Caco-2 (cell line): ENCODE measurements at regions not wholly inside any gene's neighbourhood (a gene's known extent, or its start where the extent isn't known, plus 50 kb on each side); places are given as distances from the start of the nearest gene placed in this dataset.

Source experiments
- BruUV-seq: library from RNA; stranded (reverse); fragments of 400-500 nt; replicated peaks from 2 replicates; lab custom pipeline; 2021; lab: Mats Ljungman, UMichigan
- CTCF ChIA-PET: fragments of 300-600 bp; sonication (Branson Sonifier 250); formaldehyde crosslinking; loops from one replicate; lab custom pipeline; 2022; ENCODE audit warnings: antibody characterized with exemption; lab: Charles Lee
- POLR2A ChIA-PET: fragments of 300-600 bp; sonication (Branson Sonifier 250); formaldehyde crosslinking; loops from one replicate; lab custom pipeline; 2022; ENCODE audit warnings: antibody characterized with exemption; lab: Charles Lee
- DNase-seq, 2 experiments: peaks; one replicate each; pipeline versions ENCODE4 v3.0.0 to v3.0.0-alpha.2; 2020 to 2022
- H3K27me3 ChIP-seq: replicated peaks from 2 replicates; pipeline ENCODE4 v1.6.0; 2011; ENCODE audit warnings: low read length; ENCODE audit not compliant: control insufficient read depth, insufficient read depth
- H3K36me3 ChIP-seq: 2 replicates; pipeline ENCODE4 v1.5.1; 2011; ENCODE audit warnings: low read length; ENCODE audit not compliant: control insufficient read depth, insufficient read depth
- H3K4me1 ChIP-seq: fragments of 250-450 bp; sonication (Bioruptor Pico); 2 replicates; pipeline ENCODE4 v1.5.1; 2020; ENCODE audit warnings: mild to moderate bottlenecking
- H3K4me3 ChIP-seq: 2 replicates; pipeline ENCODE4 v1.5.1; 2011; ENCODE audit warnings: low read depth, mild to moderate bottlenecking, control low read depth, low read length
- H3K9me3 ChIP-seq: fragments of 250-450 bp; sonication (Bioruptor Pico); 2 replicates; pipeline ENCODE4 v1.5.1; 2020; ENCODE audit warnings: mild to moderate bottlenecking, moderate library complexity
- H3K27ac Mint-ChIP-seq: one replicate; pipeline ENCODE4 v1.8.0; 2022; ENCODE audit warnings: mixed read lengths; ENCODE audit not compliant: unreplicated experiment
- H3K27me3 Mint-ChIP-seq: one replicate; pipeline ENCODE4 v1.8.0; 2022; ENCODE audit warnings: mixed read lengths; ENCODE audit not compliant: insufficient read depth, unreplicated experiment
- H3K36me3 Mint-ChIP-seq: one replicate; pipeline ENCODE4 v1.8.0; 2022; ENCODE audit warnings: mild to moderate bottlenecking, mixed read lengths; ENCODE audit not compliant: insufficient read depth, unreplicated experiment
- H3K4me1 Mint-ChIP-seq: one replicate; pipeline ENCODE4 v1.8.0; 2022; ENCODE audit warnings: low read depth, mixed read lengths; ENCODE audit not compliant: unreplicated experiment
- H3K4me3 Mint-ChIP-seq: one replicate; pipeline ENCODE4 v1.8.0; 2022; ENCODE audit warnings: mild to moderate bottlenecking, moderate library complexity, mixed read lengths; ENCODE audit not compliant: unreplicated experiment
- H3K9me3 Mint-ChIP-seq: one replicate; pipeline ENCODE4 v1.8.0; 2022; ENCODE audit warnings: mixed read lengths; ENCODE audit not compliant: unreplicated experiment
- intact Hi-C: fragments of 100-400 bp; cut with micrococcal nuclease; formaldehyde crosslinking; loops from one replicate; pipeline ENCODE4 v1.10.0; 2022; ENCODE audit not compliant: unreplicated experiment
- TF ChIP-seq, protein P1 (sequence below), 2 experiments: fragments of 200-600 bp in 1 of 2; IDR thresholded peaks; 1 replicate in 1 of 2; 2 replicates in 1 of 2; pipeline versions ENCODE4 v1.5.1 to v1.8.0; 2011 to 2022; ENCODE audit warnings: antibody characterized with exemption in 1 of 2, control low read depth in 1 of 2, inconsistent platforms in 1 of 2, low read depth in 1 of 2, low read length in 1 of 2, mild to moderate bottlenecking in 1 of 2, moderate library complexity in 1 of 2; ENCODE audit not compliant: insufficient read depth in 1 of 2, severe bottlenecking in 1 of 2, unreplicated experiment in 1 of 2

- ChIA-PET CTCF (no interaction called here), POLR2A (no interaction called here)
- BruUV-seq = no TSS peak
- H3K27ac Mint-ChIP-seq = no peak overlapping the region
- TF ChIP-seq, protein P1, sequence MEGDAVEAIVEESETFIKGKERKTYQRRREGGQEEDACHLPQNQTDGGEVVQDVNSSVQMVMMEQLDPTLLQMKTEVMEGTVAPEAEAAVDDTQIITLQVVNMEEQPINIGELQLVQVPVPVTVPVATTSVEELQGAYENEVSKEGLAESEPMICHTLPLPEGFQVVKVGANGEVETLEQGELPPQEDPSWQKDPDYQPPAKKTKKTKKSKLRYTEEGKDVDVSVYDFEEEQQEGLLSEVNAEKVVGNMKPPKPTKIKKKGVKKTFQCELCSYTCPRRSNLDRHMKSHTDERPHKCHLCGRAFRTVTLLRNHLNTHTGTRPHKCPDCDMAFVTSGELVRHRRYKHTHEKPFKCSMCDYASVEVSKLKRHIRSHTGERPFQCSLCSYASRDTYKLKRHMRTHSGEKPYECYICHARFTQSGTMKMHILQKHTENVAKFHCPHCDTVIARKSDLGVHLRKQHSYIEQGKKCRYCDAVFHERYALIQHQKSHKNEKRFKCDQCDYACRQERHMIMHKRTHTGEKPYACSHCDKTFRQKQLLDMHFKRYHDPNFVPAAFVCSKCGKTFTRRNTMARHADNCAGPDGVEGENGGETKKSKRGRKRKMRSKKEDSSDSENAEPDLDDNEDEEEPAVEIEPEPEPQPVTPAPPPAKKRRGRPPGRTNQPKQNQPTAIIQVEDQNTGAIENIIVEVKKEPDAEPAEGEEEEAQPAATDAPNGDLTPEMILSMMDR (IDR thresholded peaks at IDR 0.05; ENCODE audit: insufficient read depth in 1 of 2, low read depth in 1 of 2, low read length in 1 of 2, severe bottlenecking in 1 of 2, unreplicated experiment in 1 of 2) = no peak
- H3K9me3 Mint-ChIP-seq = peaks cover 9% of the 10 kb centered on the region
- no peaks in the 10 kb centered on the region for H3K4me1 Mint-ChIP-seq
- no peak for DNase-seq
- no peak overlapping the region for H3K4me3 Mint-ChIP-seq
- intact Hi-C loops = no loop called here
- H3K36me3 ChIP-seq = no peaks in the 10 kb centered on the region
- H3K27me3 Mint-ChIP-seq = peaks cover 25% of the 10 kb centered on the region
- no peaks in the 10 kb centered on the region for H3K36me3 Mint-ChIP-seq
- no peaks in the 10 kb centered on the region for H3K27me3 ChIP-seq
- H3K4me1 ChIP-seq = no peaks in the 10 kb centered on the region
- H3K9me3 ChIP-seq = no peaks in the 10 kb centered on the region
- H3K4me3 ChIP-seq = no peak overlapping the region
Observed at GRCh38 chr16:65831903-65832666, 534.4 kb upstream of the CDH5 start.

- no peaks in the 10 kb centered on the region for H3K4me1 ChIP-seq
- H3K9me3 Mint-ChIP-seq = peaks cover 9% of the 10 kb centered on the region
- no peak overlapping the region for H3K4me3 ChIP-seq
- ChIA-PET CTCF (no interaction called here), POLR2A (no interaction called here)
- BruUV-seq = no TSS peak
- TF ChIP-seq, protein P1 (IDR thresholded peaks at IDR 0.05; ENCODE audit: insufficient read depth in 1 of 2, low read depth in 1 of 2, low read length in 1 of 2, severe bottlenecking in 1 of 2, unreplicated experiment in 1 of 2) = no peak
- H3K27ac Mint-ChIP-seq = no peak overlapping the region
- intact Hi-C loops = no loop called here
- DNase-seq = no peak
- H3K36me3 Mint-ChIP-seq = no peaks in the 10 kb centered on the region
- no peak overlapping the region for H3K4me3 Mint-ChIP-seq
- H3K4me1 Mint-ChIP-seq = no peaks in the 10 kb centered on the region
- no peaks in the 10 kb centered on the region for H3K27me3 ChIP-seq
- no peaks in the 10 kb centered on the region for H3K36me3 ChIP-seq
- no peaks in the 10 kb centered on the region for H3K9me3 ChIP-seq
- peaks cover 26% of the 10 kb centered on the region for H3K27me3 Mint-ChIP-seq
Observed at GRCh38 chr16:65829076-65829475, 537.4 kb upstream of the CDH5 start.

- Histone ChIP-seq H3K27me3 (no peaks in the 10 kb centered on the region), H3K36me3 (no peaks in the 10 kb centered on the region), H3K4me3 (no peak overlapping the region), H3K9me3 (no peaks in the 10 kb centered on the region), H3K4me1 (no peaks in the 10 kb centered on the region)
- H3K36me3 Mint-ChIP-seq = no peaks in the 10 kb centered on the region
- intact Hi-C loops = no loop called here
- H3K9me3 Mint-ChIP-seq = peaks cover 6% of the 10 kb centered on the region
- no peak for DNase-seq
- no peak overlapping the region for H3K4me3 Mint-ChIP-seq
- BruUV-seq = no TSS peak
- no peak overlapping the region for H3K27ac Mint-ChIP-seq
- POLR2A ChIA-PET = no interaction called here
- CTCF ChIA-PET = no interaction called here
- H3K4me1 Mint-ChIP-seq = no peaks in the 10 kb centered on the region
- H3K27me3 Mint-ChIP-seq = peaks cover 28% of the 10 kb centered on the region
- TF ChIP-seq, protein P1 (IDR thresholded peaks at IDR 0.05; ENCODE audit: insufficient read depth in 1 of 2, low read depth in 1 of 2, low read length in 1 of 2, severe bottlenecking in 1 of 2, unreplicated experiment in 1 of 2) = no peak
Observed at GRCh38 chr16:65828296-65828695, 538.2 kb upstream of the CDH5 start.
